ENCODE measurements at regions not wholly inside any gene's neighbourhood (a gene's known extent, or its start where the extent isn't known, plus 50 kb on each side); places are given as distances from the start of the nearest gene placed in this dataset.

DNA sequence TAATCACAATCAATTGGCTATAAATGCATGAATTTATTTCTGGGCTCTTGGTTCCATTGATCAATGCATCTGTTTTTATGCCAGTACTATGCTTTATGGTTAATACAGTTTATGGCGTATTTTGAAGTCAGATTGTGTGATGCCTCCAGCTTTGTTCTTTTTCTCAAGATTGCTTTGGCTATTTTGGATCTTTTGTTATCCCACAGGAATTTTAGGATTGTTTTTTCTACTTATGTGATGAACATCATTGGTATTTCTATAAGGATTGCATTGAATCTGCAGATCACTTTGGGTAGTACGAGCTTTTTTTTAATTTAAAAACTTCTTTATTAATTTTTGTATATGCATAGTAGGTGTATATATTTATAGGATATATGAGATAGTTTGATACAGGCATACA lies 338.7 kb upstream of the IGFBP7 start:
- no peak for FAIRE-seq

GRCh38 chr4:57448452-57448851 lies 338.3 kb upstream of the IGFBP7 start:
- no peak for FAIRE-seq

DNA sequence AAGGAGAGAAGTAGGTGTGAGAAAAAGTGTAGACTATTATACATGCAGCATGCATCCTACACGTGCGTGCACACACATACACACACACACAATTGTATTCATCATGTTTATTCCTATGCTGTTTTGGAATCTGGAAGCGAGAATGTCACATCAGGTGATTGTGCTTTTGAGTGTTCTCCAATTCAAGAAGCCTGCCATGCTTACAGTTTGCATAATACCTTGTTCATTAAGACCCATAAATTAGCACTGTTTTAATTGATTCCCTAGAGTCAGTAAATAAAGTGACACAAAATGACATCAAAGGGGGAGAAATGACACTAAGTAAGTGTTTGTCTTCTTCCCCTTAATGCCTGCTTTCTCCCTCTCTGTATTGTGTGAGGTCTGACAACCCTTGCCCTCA lies 336.1 kb upstream of the IGFBP7 start:
- FAIRE-seq, result no peak

DNA sequence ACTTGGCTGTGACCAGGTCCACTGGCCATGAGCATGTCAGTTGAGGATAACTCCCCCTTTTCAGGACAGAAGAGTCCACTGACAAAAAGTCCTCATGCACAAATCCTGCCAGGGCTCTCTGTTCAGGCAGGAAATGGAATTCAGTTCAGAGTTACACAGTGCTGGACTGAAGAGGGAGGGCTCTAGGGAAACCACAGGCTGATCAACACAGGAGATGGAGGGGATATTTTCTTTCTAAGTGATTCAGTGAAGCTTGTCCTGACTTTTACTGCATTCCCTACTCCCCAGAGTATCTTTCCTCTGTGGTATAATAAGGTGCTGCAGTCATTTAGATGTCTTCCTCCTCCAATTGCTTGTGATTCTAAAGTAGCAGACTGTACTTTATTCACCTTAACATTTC lies 335.5 kb upstream of the IGFBP7 start:
- no peak for FAIRE-seq

DNA sequence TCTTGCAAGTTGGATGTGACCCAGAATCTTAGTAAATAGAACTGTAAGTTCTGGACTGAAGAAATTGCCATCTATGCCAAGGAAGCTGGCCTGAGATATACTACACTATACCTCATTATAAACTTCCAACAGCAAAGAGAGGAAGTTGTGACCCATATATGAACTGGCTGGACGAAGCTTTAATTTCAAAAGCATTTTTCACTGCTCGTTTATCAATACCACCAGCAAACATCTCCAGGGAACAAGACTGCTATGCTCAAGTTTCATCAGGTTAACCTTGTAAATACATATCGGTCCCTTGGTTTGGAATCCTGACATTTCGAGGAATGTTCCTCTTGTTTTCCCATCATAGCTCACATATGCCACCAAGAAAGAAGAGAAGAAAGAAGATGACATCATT lies 334.5 kb upstream of the IGFBP7 start:
- FAIRE-seq, result no peak

DNA sequence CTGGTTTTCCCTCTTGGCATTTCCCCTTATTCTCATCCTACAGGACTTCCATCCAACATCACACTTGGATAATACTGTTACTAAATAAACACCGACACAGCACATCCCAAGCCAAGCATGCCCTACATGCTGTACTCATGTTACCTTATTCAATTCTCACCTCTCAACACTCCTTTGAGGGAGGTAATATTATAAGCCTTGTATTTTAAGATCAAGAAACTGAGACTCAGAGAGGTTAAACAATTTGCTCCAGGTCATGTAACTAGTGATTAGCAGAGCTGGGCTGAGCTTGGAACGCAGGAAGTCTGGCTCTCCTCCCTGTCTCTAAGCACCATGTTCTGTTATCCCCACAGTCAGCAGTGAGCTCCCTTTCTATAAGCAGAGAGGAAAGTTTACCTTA lies 333.6 kb upstream of the IGFBP7 start:
- no peak for FAIRE-seq

DNA sequence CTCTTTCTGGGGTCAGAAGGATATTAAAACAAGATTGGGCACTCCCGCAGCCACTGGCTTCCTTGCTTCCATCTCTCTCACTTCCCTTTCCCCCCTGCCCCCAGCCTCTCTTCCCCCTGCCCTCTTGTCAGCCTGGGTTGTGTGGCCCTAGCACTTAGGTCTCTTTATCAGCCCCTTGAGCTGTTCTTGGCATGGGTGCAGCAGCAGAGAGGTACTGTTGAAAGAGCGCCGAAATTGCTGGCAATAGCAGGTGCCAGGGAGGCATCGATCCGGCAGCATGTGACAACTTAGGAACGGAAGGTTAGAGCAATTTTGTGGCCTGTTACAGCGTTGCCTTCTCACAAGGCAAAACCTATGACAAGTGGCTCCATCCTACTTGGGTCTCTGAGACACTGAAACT lies 333.1 kb upstream of the IGFBP7 start:
- FAIRE-seq, result no peak

- no peak for FAIRE-seq
These were observed 332.7 kb upstream of the IGFBP7 start for GRCh38 chr4:57442831-57443291.

DNA sequence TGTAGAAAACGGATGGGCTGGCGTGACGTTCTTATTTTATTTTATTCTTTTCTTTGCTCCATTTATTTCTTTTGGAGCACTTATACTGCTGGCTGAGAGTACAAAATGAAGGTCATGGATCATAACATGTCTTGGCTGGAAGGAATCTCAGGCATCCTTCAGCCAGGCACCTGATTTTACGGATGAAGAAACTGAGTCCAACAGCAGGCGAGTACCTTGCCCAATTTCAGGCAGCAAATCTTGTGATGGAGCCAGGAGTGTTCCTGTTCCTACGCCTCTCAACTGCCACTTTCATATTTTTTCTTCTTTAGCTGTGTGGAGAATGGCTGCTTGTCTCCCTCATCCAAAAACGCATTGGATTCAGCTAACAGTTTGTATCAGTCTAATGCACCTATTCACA lies 332.1 kb upstream of the IGFBP7 start:
- no peak for FAIRE-seq

DNA sequence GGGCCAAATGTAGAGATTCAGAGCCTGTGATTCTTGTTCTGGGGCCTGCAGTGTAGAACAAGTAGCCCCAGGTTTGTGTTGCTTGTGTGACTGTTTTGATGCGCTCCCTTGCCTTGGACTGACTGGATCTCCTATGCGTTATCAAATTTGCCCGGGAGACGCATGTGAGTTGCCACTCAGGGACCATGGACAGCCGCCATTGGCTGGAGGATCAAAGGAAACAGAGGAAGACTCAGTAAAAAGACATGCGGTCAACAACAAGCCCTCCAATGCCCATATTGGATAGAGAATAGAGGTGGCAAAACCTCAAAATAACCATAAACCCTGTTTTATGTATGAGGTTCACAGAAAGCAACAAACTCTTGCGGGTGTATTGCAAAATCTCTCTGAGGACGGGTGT lies 327.5 kb upstream of the IGFBP7 start:
- FAIRE-seq, result no peak

GRCh38 chr4:57435300-57435699 lies 325.1 kb upstream of the IGFBP7 start:
- FAIRE-seq, result no peak

- FAIRE-seq, result no peak
These were observed 320.5 kb upstream of the IGFBP7 start for GRCh38 chr4:57430726-57431125.

DNA sequence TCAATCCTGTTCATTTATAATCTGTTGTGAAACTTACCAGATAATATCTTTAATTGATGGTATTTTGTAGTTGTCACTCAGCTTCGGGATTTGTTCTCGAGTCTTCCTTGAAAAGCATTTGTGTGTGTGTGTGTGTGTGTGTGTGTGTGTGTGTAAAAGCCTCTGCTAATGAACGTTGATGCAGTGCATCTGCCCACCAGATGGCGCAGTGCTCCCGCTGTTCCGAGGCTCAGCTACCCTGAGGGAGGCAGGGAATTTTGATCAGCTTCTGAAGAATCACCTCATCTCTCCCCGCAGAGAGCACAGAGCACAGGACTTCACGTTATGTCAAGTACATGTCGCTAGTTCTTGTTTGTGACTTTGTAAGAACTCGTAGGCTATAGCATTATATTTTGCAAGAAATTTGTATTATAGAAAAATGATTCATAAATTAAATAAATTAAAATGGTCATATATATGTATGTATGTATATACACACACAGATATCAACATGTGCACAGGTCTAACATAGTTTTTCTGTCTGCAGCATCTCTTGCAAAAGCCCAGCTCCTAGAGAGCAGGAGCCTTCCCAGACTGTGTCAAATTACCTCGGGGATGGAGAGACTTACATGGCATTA lies 316.7 kb upstream of the IGFBP7 start:
- FAIRE-seq, result no peak

GRCh38 chr4:57425610-57426009 lies 315.4 kb upstream of the IGFBP7 start:
- FAIRE-seq, result no peak

- FAIRE-seq, result no peak
These were observed 314.2 kb upstream of the IGFBP7 start for GRCh38 chr4:57424232-57424897.

DNA sequence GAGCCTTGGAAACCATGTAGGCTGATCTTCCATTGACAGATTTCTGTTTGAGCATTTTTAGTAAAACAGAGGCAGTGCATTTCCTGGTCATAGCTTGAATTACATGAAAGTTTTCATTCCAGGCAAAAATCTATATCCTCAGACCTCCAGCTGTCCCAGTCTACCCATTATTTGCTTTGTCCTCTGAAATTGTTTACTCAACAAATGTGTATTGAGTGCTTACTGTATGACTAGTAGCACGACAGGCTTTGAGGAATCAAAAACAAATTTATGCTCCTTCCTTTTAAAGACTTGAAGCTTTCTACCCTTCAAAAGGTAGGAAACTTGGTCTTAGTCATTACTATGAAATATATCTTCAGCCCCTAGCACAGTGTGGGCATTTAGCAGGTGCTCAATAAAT lies 307.9 kb upstream of the IGFBP7 start:
- FAIRE-seq, result no peak

DNA sequence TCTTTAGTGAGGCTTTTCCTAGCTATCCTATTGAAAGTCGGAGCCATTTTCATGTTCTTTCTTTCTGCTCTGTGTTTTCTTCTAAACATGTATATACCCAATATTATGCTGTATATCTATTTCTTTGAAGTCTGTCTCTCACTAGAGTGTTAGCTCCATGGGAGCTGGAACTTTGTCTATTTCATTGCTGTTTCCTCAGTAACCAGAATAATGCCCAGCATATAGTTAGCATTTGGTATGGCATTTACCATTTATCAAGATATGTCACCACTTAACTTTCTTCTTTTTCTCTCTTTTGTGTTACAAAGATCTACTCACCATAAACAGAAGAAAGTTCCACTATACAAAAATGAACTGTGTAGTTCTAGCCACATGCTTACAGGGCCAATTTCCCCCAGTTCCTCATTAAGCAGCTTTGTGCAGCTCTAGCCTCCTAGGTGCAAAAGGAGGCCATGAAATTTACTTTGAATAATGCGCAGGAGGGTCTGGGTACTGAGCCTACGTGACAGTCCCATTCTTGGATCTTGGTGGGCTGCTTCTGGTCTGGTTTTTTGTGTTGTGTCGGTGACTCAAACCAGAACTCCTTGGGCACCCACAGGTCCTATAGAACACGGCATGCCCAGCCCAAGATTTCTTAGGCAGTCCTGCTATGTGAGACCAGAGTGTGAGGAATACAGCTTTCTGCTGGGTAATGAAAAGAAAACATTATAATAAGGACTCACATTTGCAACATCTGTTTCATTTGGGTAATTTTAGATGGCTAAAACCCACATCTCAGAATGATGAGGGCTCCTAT lies 302.3 kb upstream of the IGFBP7 start:
- no peak for FAIRE-seq

GRCh38 chr4:57410331-57411052 lies 300.3 kb upstream of the IGFBP7 start:
- no peak for FAIRE-seq

DNA sequence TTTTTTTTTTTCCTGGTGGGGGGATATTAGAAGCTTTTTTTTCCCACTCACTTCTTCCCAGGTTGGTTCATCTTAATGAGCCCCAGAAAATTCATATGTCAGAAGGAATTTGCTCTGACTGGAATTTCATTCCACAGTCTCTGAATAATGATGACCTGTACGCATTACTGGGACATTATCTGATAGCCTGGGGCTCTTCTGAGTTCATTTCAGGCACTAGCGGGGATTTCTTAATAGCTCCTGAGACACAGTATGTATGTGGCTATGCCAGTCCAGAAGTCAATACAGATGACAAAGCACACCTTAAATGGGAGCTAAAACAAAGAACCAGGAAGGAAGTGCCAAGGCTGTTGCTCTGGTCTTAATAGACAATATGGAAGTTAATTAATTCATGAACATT lies 295.2 kb upstream of the IGFBP7 start:
- no peak for FAIRE-seq

GRCh38 chr4:57404483-57404882 lies 294.3 kb upstream of the IGFBP7 start:
- no peak for FAIRE-seq

DNA sequence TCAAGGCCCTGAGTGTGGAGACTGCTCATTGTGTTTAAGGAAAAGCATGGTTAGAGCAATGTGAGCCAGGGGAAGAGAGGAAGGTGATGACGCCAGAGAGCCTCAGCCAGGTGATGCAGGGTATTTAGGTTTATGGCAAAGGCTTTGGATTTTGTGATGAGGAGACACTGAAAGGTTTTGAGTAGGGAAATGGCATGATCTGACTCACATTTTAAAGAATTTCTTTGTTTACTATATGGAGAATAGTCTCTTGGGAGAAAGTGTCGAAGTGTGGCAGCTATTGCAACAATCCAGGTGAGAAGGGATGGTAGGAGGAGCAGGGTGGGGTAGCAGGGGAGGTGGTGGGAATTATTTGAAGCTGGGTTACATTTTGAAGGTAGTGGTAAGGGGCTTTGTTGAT lies 293.4 kb upstream of the IGFBP7 start:
- FAIRE-seq, result no peak

GRCh38 chr4:57401586-57401985 lies 291.4 kb upstream of the IGFBP7 start:
- no peak for FAIRE-seq

GRCh38 chr4:57378766-57379165 lies 268.6 kb upstream of the IGFBP7 start:
- FAIRE-seq, result no peak

Data from endometrium (tissue), 2 donors.